CD14-positive monocyte (primary cell): ENCODE measurements at regions not wholly inside any gene's neighbourhood (a gene's known extent, or its start where the extent isn't known, plus 50 kb on each side); places are given as distances from the start of the nearest gene placed in this dataset.

ENCODE experiments used
- DNase-seq, 3 donors: peaks; one replicate each; pipeline ENCODE4 v3.0.0-alpha.2; 2011 to 2022
- H2AFZ ChIP-seq: 2 replicates; pipeline ENCODE4 v1.6.0; 2012; ENCODE audit warnings: mild to moderate bottlenecking, low read depth, low read length, inconsistent platforms; ENCODE audit not compliant: insufficient read depth, poor library complexity, severe bottlenecking
- H3K27ac ChIP-seq, 2 donors: 1 replicate in 1 of 2; 2 replicates in 1 of 2; pipeline ENCODE4 v1.5.1; 2012 to 2013; ENCODE audit warnings: low read length in 2 of 2, control low read depth in 1 of 2, inconsistent platforms in 1 of 2, low read depth in 1 of 2, mild to moderate bottlenecking in 1 of 2
- H3K27me3 ChIP-seq, 2 donors: one replicate each; pipeline versions ENCODE4 v1.6.0 to v1.6.1; 2011 to 2013; ENCODE audit warnings: low read length in 2 of 2; ENCODE audit not compliant: control insufficient read depth in 2 of 2, insufficient read depth in 2 of 2
- H3K36me3 ChIP-seq, 2 donors: replicated peaks in 1 of 2; 1 replicate in 1 of 2; 2 replicates in 1 of 2; pipeline versions ENCODE4 v1.5.1 to v1.6.1; 2012 to 2013; ENCODE audit warnings: low read length in 2 of 2, control low read depth in 1 of 2, inconsistent platforms in 1 of 2, mild to moderate bottlenecking in 1 of 2; ENCODE audit not compliant: insufficient read depth in 2 of 2, control insufficient read depth in 1 of 2
- H3K4me1 ChIP-seq, 2 donors: 1 replicate in 1 of 2; 2 replicates in 1 of 2; pipeline versions ENCODE4 v1.5.1 to v1.6.1; 2012 to 2013; ENCODE audit warnings: low read length in 2 of 2, control low read depth in 1 of 2, inconsistent platforms in 1 of 2, mild to moderate bottlenecking in 1 of 2, moderate library complexity in 1 of 2; ENCODE audit not compliant: insufficient read depth in 2 of 2, control insufficient read depth in 1 of 2
- H3K4me2 ChIP-seq: replicated peaks from 2 replicates; pipeline ENCODE3; 2012; ENCODE audit warnings: low read length, moderate library complexity, mild to moderate bottlenecking; ENCODE audit not compliant: poor library complexity, severe bottlenecking; ENCODE audit errors: extremely low read depth
- H3K4me3 ChIP-seq, 3 experiments: fragments of 200-600 bp in 1 of 3; sonication (generic) in 1 of 3; replicated peaks in 1 of 3; 1 replicate in 2 of 3; 2 replicates in 1 of 3; pipeline ENCODE4 v1.5.1; 2011 to 2013; ENCODE audit warnings: low read length in 3 of 3, mild to moderate bottlenecking in 3 of 3, control low read depth in 2 of 3, low read depth in 2 of 3, inconsistent platforms in 1 of 3, moderate library complexity in 1 of 3
- H3K79me2 ChIP-seq: 2 replicates; pipeline ENCODE4 v1.6.0; 2012; ENCODE audit warnings: mild to moderate bottlenecking, control low read depth, inconsistent platforms, low read length, moderate library complexity; ENCODE audit not compliant: insufficient read depth
- H3K9ac ChIP-seq: 2 replicates; pipeline ENCODE4 v1.6.0; 2017; ENCODE audit warnings: low read length, mild to moderate bottlenecking; ENCODE audit not compliant: insufficient read depth, poor library complexity, severe bottlenecking
- H3K9me3 ChIP-seq, 2 donors: replicated peaks in 1 of 2; 1 replicate in 1 of 2; 2 replicates in 1 of 2; pipeline versions ENCODE4 v1.5.1 to v1.6.1; 2012 to 2013; ENCODE audit warnings: low read length in 2 of 2, control low read depth in 1 of 2; ENCODE audit not compliant: control insufficient read depth in 1 of 2, insufficient read depth in 1 of 2
- H4K20me1 ChIP-seq: 2 replicates; pipeline ENCODE4 v1.6.0; 2012; ENCODE audit warnings: mild to moderate bottlenecking, low read length, control low read depth, moderate library complexity; ENCODE audit not compliant: insufficient read depth
- H3K27ac Mint-ChIP-seq, 7 donors: one replicate each; pipeline ENCODE4 v1.8.0; 2020; ENCODE audit warnings: mild to moderate bottlenecking in 7 of 7, mixed read lengths in 7 of 7, moderate library complexity in 6 of 7, inconsistent platforms in 2 of 7
- H3K27me3 Mint-ChIP-seq, 3 donors: one replicate each; pipeline ENCODE4 v1.8.0; 2021 to 2022; ENCODE audit warnings: low read depth in 3 of 3, mild to moderate bottlenecking in 3 of 3, mixed read lengths in 3 of 3, moderate library complexity in 3 of 3, inconsistent platforms in 1 of 3
- H3K36me3 Mint-ChIP-seq, 2 donors: one replicate each; pipeline ENCODE4 v1.8.0; 2020; ENCODE audit warnings: mixed read lengths in 2 of 2, inconsistent platforms in 1 of 2, mild to moderate bottlenecking in 1 of 2
- H3K4me1 Mint-ChIP-seq: one replicate; pipeline ENCODE4 v1.8.0; 2020; ENCODE audit warnings: mild to moderate bottlenecking, mixed read lengths
- H3K4me3 Mint-ChIP-seq, 2 donors: one replicate each; pipeline ENCODE4 v1.8.0; 2020; ENCODE audit warnings: mild to moderate bottlenecking in 2 of 2, mixed read lengths in 2 of 2, moderate library complexity in 1 of 2
- H3K9me3 Mint-ChIP-seq, 7 donors: one replicate each; pipeline ENCODE4 v1.8.0; 2020 to 2022; ENCODE audit warnings: mixed read lengths in 7 of 7, mild to moderate bottlenecking in 6 of 7, moderate library complexity in 6 of 7, inconsistent platforms in 2 of 7
- CTCF ChIP-seq: fragments of 200-600 bp; IDR thresholded peaks from one replicate; pipeline ENCODE4 v1.8.0; 2022; ENCODE audit warnings: antibody characterized with exemption, mild to moderate bottlenecking
- WGBS: methylation state at CpG from one replicate; pipeline ENCODE4 v1.1.5; 2013; ENCODE audit warnings: missing lambda C conversion rate; ENCODE audit not compliant: insufficient coverage; 5-methylcytosine and 5-hydroxymethylcytosine counted together
- intact Hi-C, 2 donors: fragments of 100-400 bp; cut with micrococcal nuclease; formaldehyde crosslinking; loops; one replicate each; pipeline versions ENCODE4 v1.15.0 to v1.15.1; 2023

GRCh38 chr15:70262171-70262570, 164.5 kb upstream of the TLE3 start:
- H3K4me2 ChIP-seq, result no peak overlapping the region
- peaks cover 11 to 19% of the 10 kb centered on the region in 2 donors for H3K36me3 Mint-ChIP-seq
- no peaks in the 10 kb centered on the region for H3K27me3 ChIP-seq
- no peak overlapping the region for H3K27ac ChIP-seq
- no peak for DNase-seq
- H3K9me3 Mint-ChIP-seq, result peaks cover 0 to 1% (median 0%) of the 10 kb centered on the region in 7 donors
- intact Hi-C loops, result loop anchor here in 1 of 2 donors (10.0 kb wide), 1 partner anchor 203 kb away; no protein-coding TSS in a partner anchor
- H3K27ac Mint-ChIP-seq, result peak overlapping the region in 4 of 7 donors; percentile 14 to 100 (median 80)
- peaks cover 92% of the 10 kb centered on the region for H3K4me1 Mint-ChIP-seq
- H3K79me2 ChIP-seq, result no peaks in the 10 kb centered on the region
- H3K4me3 Mint-ChIP-seq, result no peak overlapping the region
- no peaks in the 10 kb centered on the region for H4K20me1 ChIP-seq
- no peak overlapping the region for H2AFZ ChIP-seq
- 20% methylated on average over 1 of the region's 2 CpGs for WGBS
- H3K36me3 ChIP-seq, result no peaks in the 10 kb centered on the region
- H3K4me1 ChIP-seq, result peaks cover 88 to 95% of the 10 kb centered on the region in 2 donors
- no peak for TF ChIP-seq CTCF
- H3K4me3 ChIP-seq, result no peak overlapping the region
- no peak overlapping the region for H3K9ac ChIP-seq
- H3K27me3 Mint-ChIP-seq, result peaks cover 5 to 17% (median 9%) of the 10 kb centered on the region in 3 donors
- no peaks in the 10 kb centered on the region for H3K9me3 ChIP-seq

- H3K4me1 ChIP-seq, result peaks cover 88 to 95% of the 10 kb centered on the region in 2 donors
- H3K79me2 ChIP-seq, result no peaks in the 10 kb centered on the region
- H3K27me3 ChIP-seq, result no peaks in the 10 kb centered on the region
- no peak overlapping the region for H3K4me3 Mint-ChIP-seq
- H3K27me3 Mint-ChIP-seq, result peaks cover 3 to 20% (median 9%) of the 10 kb centered on the region in 3 donors
- WGBS, result 90% methylated on average over 2 of the region's 4 CpGs
- H3K27ac Mint-ChIP-seq, result peak overlapping the region in 2 of 7 donors; percentile 14 to 40
- H2AFZ ChIP-seq, result no peak overlapping the region
- peaks cover 14 to 19% of the 10 kb centered on the region in 2 donors for H3K36me3 Mint-ChIP-seq
- intact Hi-C loops, result loop anchor here in 1 of 2 donors (10.0 kb wide), 1 partner anchor 204 kb away; no protein-coding TSS in a partner anchor
- H3K9me3 Mint-ChIP-seq, result no peaks in the 10 kb centered on the region
- no peak overlapping the region for H3K4me3 ChIP-seq
- peaks cover 92% of the 10 kb centered on the region for H3K4me1 Mint-ChIP-seq
- H3K9me3 ChIP-seq, result no peaks in the 10 kb centered on the region
- TF ChIP-seq CTCF, result no peak
- no peaks in the 10 kb centered on the region for H4K20me1 ChIP-seq
- no peaks in the 10 kb centered on the region for H3K36me3 ChIP-seq
- H3K27ac ChIP-seq, result no peak overlapping the region
- no peak overlapping the region for H3K9ac ChIP-seq
- H3K4me2 ChIP-seq, result no peak overlapping the region
- no peak for DNase-seq
Observed at GRCh38 chr15:70261083-70261482, 163.4 kb upstream of the TLE3 start.
